LNCAP (cell line): ENCODE measurements at regions not wholly inside any gene's neighbourhood (a gene's known extent, or its start where the extent isn't known, plus 50 kb on each side); places are given as distances from the start of the nearest gene placed in this dataset.

ENCODE experiments used
- CTCF ChIP-seq: fragments of 450-650 bp; IDR thresholded peaks from 2 replicates; pipeline ENCODE4 v1.5.1; 2017; ENCODE audit warnings: mild to moderate bottlenecking

- no peak for TF ChIP-seq CTCF
These were observed 302.0 kb downstream of the TFEC start for GRCh38 chr7:115728518-115728917.

GRCh38 chr7:115724400-115725056 lies 306.0 kb downstream of the TFEC start:
- no peak for TF ChIP-seq CTCF

DNA sequence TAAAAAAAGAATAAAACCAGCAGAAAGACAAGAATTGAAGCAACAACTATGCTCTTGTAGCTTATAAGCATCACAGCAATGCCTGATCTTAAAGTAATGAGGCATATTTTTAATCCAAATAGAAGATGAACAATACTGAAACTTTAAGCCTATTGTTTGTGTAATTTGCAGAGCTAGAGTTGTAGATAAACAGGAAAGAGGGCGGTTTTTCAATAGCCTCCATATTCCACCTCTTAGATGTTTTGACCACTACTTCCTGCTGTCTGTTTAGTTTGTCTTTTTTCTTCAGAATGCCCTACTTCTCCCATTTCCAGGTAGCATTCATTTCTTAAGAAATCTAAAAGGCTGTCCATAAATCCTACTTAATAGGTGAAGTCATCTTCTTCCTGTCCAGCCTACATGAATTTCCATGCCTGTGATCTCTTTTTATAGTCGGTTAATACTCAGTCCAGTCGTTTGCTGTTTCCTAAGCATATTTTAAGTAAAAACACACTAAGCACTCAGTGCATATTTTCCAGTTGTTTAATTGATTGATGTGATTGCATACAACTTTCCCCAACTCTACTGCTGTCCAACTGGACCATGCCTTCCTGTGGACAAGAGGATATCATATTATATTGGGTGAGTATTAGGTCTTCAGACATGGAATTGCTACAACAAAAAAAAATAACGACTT lies 308.1 kb downstream of the TFEC start:
- TF ChIP-seq CTCF = no peak

GRCh38 chr7:115721293-115722217 lies 309.0 kb downstream of the TFEC start:
- TF ChIP-seq CTCF = no peak

GRCh38 chr7:115719963-115720362 lies 310.6 kb downstream of the TFEC start:
- TF ChIP-seq CTCF = no peak

- TF ChIP-seq CTCF = no peak
These were observed 320.9 kb downstream of the TFEC start for GRCh38 chr7:115709664-115710063.

- TF ChIP-seq CTCF = no peak
These were observed 322.6 kb downstream of the TFEC start for GRCh38 chr7:115708013-115708341.
